HG03064 (cell line): ENCODE measurements at regions not wholly inside any gene's neighbourhood (a gene's known extent, or its start where the extent isn't known, plus 50 kb on each side); places are given as distances from the start of the nearest gene placed in this dataset.
"Not testable (repeated sequence)": the region's sequence is repeated elsewhere in the genome, so short reads cannot be mapped to it uniquely, and the experiment has no call there.

Experiments used
- ATAC-seq: cut with Tn5 transposase; IDR thresholded peaks from one replicate; pipeline ENCODE4 v1.9.1; 2021; ENCODE audit warnings: low read depth; ENCODE audit not compliant: unreplicated experiment

DNA sequence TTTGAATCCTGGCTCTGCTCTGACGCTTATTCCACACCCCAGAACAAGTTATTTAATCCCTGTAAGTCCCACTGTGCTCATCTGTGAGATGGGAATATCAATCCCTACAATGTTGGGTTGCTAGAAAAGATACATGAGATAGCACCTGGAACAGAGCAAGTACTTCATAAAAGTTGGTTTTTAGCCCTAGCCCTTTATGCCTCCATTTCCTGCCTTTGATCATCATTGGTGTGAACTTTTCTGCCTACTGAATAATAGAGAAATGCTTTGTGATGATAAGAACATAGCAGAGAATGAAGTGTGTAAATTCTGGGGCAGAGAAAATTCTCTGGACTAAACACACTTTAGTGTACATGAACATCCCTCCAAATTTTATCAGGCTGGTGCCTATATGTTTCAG, 90.3 kb upstream of the RANBP6 start:
- ATAC-seq: no peak

DNA sequence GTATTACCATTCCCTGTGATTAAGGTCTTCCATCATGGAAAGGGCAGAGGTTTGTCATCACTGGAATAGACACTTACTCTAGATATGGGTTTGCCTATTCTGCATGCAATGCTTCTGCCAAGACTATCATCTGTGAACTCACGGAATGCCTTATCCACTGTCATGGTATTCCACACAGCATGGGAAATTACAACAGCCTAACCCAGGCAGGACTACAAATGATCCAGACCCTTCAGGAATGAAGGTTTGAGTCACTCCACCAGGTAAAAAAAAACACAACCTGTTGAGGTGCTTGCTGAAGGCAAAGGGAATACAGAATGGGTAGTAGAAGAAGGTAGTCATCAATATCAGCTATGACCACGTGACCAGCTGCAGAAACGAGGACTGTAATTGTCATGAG, 89.0 kb upstream of the RANBP6 start:
- ATAC-seq: not testable (repeated sequence)

DNA sequence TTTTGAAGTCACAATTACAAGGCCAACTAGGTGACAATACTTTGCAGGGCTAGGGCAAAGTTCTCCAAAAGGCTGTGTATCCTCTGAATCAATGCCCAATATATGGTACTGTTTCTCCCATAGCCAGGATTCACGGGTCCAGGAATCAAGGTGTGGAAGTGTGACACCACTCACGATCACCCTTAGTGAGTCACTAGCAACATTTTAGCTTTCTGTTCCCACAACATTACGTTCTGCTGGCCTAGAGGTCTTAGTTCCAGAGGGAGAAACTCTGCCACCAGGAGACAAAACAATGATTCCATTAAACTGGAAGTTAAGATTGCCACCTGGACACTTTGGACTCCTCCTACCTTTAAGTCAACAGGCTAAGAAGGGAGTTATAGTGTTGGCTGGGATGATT, 88.5 kb upstream of the RANBP6 start:
- ATAC-seq: not testable (repeated sequence)

- ATAC-seq: not testable (repeated sequence)
Measured at GRCh38 chr9:6102336-6102987, 87.0 kb upstream of the RANBP6 start.

DNA sequence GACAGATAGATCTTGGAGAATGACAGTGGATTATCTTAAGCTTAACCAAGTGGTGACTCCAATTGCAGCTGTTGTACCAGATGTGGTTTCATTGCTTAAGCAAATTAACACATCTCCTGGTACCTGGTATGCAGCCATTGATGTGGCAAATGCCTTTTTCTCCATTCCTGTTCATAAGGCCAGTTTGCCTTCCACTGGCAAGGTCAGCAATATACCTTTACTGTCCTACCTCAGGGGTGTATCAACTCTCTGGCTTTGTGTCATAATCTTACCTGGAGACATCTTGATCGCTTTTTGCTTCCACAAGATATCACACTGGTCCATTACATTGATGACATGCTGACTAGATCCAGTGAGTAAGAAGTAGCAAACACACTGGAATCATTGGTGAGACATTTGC, 86.3 kb upstream of the RANBP6 start:
- not testable (repeated sequence) for ATAC-seq

DNA sequence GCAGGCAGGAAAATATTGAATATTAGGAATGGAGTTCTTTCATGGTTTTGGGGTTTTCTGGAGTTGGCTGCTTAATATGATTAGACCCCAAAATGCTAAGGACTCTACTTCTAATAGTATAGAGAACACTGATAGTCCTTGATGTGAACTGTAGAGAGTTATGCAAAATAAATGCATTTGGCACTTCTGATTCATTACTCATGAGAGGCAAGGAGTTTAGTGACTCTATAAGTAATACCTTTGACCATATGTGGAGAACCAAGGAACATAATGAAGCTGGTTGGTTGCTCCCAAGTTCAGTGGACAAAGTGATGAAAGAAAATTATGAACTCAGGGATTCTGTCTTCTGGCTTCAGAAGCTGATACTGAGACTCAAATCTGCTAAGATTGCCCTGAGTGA, 83.9 kb upstream of the RANBP6 start:
- not testable (repeated sequence) for ATAC-seq

GRCh38 chr9:6098431-6098830, 83.0 kb upstream of the RANBP6 start:
- no peak for ATAC-seq

DNA sequence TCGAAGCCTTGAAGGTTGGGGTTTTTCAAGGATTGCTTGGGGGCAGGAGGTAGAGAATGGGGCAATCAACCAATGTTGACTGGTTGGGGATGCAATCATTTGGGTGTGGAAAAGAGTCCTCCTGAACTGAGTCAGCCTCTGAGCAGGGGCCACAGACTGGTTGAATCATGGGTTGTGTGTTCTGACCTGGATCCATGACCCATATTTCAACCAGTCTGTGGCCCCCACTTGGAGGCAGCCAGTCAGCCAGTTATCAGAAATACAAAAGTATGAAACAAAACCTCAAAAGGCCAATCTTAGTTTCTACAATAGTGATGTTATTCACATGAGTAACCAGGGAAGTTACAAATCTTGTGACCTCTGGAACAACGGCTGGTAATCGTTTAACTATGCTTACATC, 81.4 kb upstream of the RANBP6 start:
- ATAC-seq: no peak

DNA sequence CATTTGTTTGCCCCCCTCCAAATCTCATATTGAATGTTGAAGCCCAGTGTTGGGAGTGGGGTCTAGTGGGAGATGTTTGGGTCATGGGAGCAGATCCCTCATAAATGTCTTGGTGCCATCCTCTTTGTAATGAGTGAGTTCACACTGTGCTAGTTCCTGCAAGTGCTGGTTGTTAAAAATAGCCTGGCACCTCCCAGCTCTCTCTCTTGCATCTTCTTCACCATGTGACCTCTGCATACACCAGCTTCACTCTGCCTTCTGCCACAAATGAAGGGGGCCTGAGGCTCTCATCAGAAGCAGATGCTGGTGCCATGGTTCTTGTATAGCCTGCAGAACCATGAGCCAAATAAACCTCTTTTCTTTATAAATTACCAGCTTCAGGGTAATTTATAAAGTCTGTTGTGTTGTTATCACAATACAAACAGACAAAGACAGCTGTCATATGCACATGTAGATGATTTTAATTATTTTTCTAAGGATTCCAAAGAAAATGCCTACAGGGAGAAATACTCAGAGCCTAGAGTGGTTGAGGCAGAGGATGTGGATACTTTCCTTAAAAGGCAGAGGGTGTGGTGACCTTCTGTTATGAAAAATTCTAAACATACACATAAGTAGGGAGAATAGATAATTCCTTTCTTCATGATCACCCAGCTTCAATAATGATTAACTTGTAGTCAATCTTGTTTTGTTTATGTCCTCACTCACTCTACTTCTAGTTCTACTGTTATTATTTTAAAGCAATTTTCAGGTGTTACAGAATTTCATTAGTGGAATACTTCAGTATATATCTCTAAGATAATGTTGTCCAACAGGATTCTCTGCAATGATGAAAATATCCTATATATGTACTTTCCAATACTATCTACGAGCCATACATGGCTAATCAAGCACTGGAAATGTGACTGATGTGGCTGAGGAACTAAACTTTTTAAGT, 75.1 kb upstream of the RANBP6 start:
- ATAC-seq: no peak

- ATAC-seq: no peak
Measured at GRCh38 chr9:6089300-6089699, 73.9 kb upstream of the RANBP6 start.

GRCh38 chr9:6086006-6086655, 70.7 kb upstream of the RANBP6 start:
- no peak for ATAC-seq

DNA sequence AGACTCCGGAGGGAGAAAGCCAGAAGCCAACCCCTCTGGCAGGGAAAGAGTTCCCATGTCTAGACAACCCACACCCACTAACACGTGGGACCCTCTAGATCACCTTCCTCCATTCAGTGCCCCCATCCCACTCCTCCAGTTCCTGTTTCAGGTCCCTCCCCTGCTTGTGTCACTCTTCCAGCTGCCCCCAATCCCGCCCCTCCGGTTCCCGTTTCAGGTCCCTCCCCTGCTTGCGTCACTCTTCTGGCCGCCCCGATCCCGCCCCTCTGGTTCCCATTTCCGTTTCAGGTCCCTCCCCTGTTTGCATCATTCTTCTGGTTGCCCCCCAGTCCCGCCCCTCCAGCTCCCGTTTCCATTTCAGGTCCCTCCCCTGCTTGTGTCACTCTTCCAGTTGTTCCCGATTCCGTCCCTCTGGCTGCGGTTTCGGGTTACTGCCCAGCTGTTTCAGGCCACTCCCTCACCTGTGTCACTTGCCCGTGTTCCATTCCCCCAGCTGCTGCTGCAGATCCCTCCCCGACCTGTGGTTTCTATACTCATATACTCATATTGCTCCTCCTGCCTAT, 64.8 kb upstream of the RANBP6 start:
- ATAC-seq: peak; percentile 96

GRCh38 chr9:6079386-6079785, 64.0 kb upstream of the RANBP6 start:
- no peak for ATAC-seq

GRCh38 chr9:6078382-6079105, 63.1 kb upstream of the RANBP6 start:
- no peak for ATAC-seq

- no peak for ATAC-seq
Measured at GRCh38 chr9:6076851-6077250, 61.4 kb upstream of the RANBP6 start.

- no peak for ATAC-seq
Measured at GRCh38 chr9:6073731-6074130, 58.3 kb upstream of the RANBP6 start.

DNA sequence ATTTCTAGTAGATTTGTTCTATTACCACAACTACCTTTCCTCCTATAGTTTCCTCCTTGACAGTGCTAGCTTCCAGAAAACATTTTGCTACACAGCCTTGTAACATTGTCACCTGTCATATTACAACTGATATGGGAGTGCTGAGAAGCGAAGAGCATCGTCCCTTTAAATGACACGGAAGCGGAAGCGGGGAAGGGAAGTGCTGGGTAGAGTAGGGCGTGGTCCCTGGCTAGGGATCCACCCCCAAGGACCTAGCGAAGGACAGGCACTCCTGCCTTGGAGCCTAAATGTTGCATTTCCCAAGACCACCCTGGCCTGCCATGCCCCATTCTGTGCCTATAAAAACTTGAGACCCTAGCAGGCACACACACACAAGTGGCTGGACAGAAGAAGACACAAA, 57.4 kb upstream of the RANBP6 start:
- ATAC-seq: no peak

GRCh38 chr9:6072453-6072852, 57.0 kb upstream of the RANBP6 start:
- no peak for ATAC-seq

- ATAC-seq: peak; percentile 92
Measured at GRCh38 chr9:6068983-6069382, 53.6 kb upstream of the RANBP6 start.

- ATAC-seq: no peak
Measured at GRCh38 chr9:6067426-6067825, 52.0 kb upstream of the RANBP6 start.
